ENCODE measurements at regions not wholly inside any gene's neighbourhood (a gene's known extent, or its start where the extent isn't known, plus 50 kb on each side); places are given as distances from the start of the nearest gene placed in this dataset.

GRCh38 chr20:57040924-57041323, 225.5 kb downstream of the BMP7 start:
- peak; percentile 46 for DNase-seq

- no peak for DNase-seq
These were observed 223.3 kb downstream of the BMP7 start for GRCh38 chr20:57043091-57043490.

- DNase-seq = no peak
These were observed 222.7 kb downstream of the BMP7 start for GRCh38 chr20:57043669-57044268.

GRCh38 chr20:57047281-57048026, 219.0 kb downstream of the BMP7 start:
- DNase-seq = no peak

- DNase-seq = no peak
These were observed 218.2 kb downstream of the BMP7 start for GRCh38 chr20:57048027-57048869.

GRCh38 chr20:57049296-57049695, 217.1 kb downstream of the BMP7 start:
- DNase-seq = no peak

GRCh38 chr20:57051096-57051495, 215.3 kb downstream of the BMP7 start:
- no peak for DNase-seq

GRCh38 chr20:57053067-57053466, 213.4 kb downstream of the BMP7 start:
- no peak for DNase-seq

GRCh38 chr20:57053793-57054552, 212.5 kb downstream of the BMP7 start:
- no peak for DNase-seq

GRCh38 chr20:57055345-57055744, 211.1 kb downstream of the BMP7 start:
- DNase-seq = no peak

- DNase-seq = no peak
These were observed 209.8 kb downstream of the BMP7 start for GRCh38 chr20:57056651-57057050.

GRCh38 chr20:57059055-57059596, 207.3 kb downstream of the BMP7 start:
- no peak for DNase-seq

GRCh38 chr20:57060407-57061050, 205.9 kb downstream of the BMP7 start:
- DNase-seq = no peak

- no peak for DNase-seq
These were observed 205.2 kb downstream of the BMP7 start for GRCh38 chr20:57061051-57061900.

GRCh38 chr20:57062241-57062640, 204.2 kb downstream of the BMP7 start:
- DNase-seq = no peak

GRCh38 chr20:57062696-57063270, 203.7 kb downstream of the BMP7 start:
- no peak for DNase-seq

GRCh38 chr20:57064836-57065235, 201.6 kb downstream of the BMP7 start:
- no peak for DNase-seq

GRCh38 chr20:57065646-57066045, 200.8 kb downstream of the BMP7 start:
- DNase-seq = no peak

- no peak for DNase-seq
These were observed 200.1 kb downstream of the BMP7 start for GRCh38 chr20:57066126-57066900.

- DNase-seq = no peak
These were observed 197.0 kb downstream of the BMP7 start for GRCh38 chr20:57069442-57069841.

All from NCI-H226 (cell line).